Neural cell (in vitro differentiated cells): ENCODE measurements at regions not wholly inside any gene's neighbourhood (a gene's known extent, or its start where the extent isn't known, plus 50 kb on each side); places are given as distances from the start of the nearest gene placed in this dataset.
A peak's percentile ranks its signal among the peaks of the same experiment; 100 is the strongest.

Source experiments
- H2AFZ ChIP-seq: fragments of 200-600, 300-800 bp; sonication (generic), shearing (Covaris generic); 2 replicates; pipeline ENCODE4 v1.6.0; 2014; ENCODE audit warnings: low read depth, mild to moderate bottlenecking, antibody characterized with exemption, low read length, moderate library complexity
- H3F3A ChIP-seq: fragments of 200-600 bp; shearing (Covaris generic); 2 replicates; pipeline ENCODE4 v1.6.1; 2016; ENCODE audit warnings: mild to moderate bottlenecking, moderate library complexity, mixed read lengths, antibody characterized with exemption, low read length; ENCODE audit not compliant: insufficient read depth, poor library complexity, severe bottlenecking
- H3K27ac ChIP-seq: fragments of 200-600, 300-800 bp; sonication (generic), shearing (Covaris generic); 2 replicates; pipeline ENCODE4 v1.5.1; 2014; ENCODE audit warnings: mild to moderate bottlenecking, low read length, moderate library complexity
- H3K27me3 ChIP-seq: fragments of 300-800, 200-600 bp; sonication (generic), shearing (Covaris generic); 2 replicates; pipeline ENCODE4 v1.6.0; 2014; ENCODE audit warnings: mild to moderate bottlenecking, low read depth, low read length, moderate library complexity; ENCODE audit not compliant: insufficient read depth
- H3K36me3 ChIP-seq: fragments of 300-800, 200-600 bp; sonication (generic), shearing (Covaris generic); 2 replicates; pipeline ENCODE4 v1.5.1; 2014; ENCODE audit warnings: mild to moderate bottlenecking, antibody characterized with exemption, low read length, moderate library complexity; ENCODE audit not compliant: insufficient read depth
- H3K4me2 ChIP-seq: fragments of 300-800, 200-600 bp; sonication (generic), shearing (Covaris generic); 2 replicates; pipeline ENCODE4 v1.6.0; 2014; ENCODE audit warnings: mild to moderate bottlenecking, low read length
- H3K4me3 ChIP-seq: fragments of 300-800, 200-600 bp; sonication (generic), shearing (Covaris generic); 2 replicates; pipeline ENCODE4 v1.5.1; 2014; ENCODE audit warnings: mild to moderate bottlenecking, low read length, moderate library complexity
- H3K79me2 ChIP-seq: fragments of 200-600 bp; shearing (Covaris generic); replicated peaks from 2 replicates; pipeline ENCODE4 v1.6.0; 2014; ENCODE audit warnings: mild to moderate bottlenecking, low read length, moderate library complexity; ENCODE audit not compliant: insufficient read depth
- H3K9ac ChIP-seq: fragments of 300-800, 200-600 bp; sonication (generic), shearing (Covaris generic); 2 replicates; pipeline ENCODE4 v1.6.1; 2016; ENCODE audit warnings: mild to moderate bottlenecking, low read length, mixed read lengths
- H3K9me2 ChIP-seq: fragments of 200-600 bp; shearing (Covaris generic); 2 replicates; pipeline ENCODE4 v1.6.1; 2016; ENCODE audit warnings: mild to moderate bottlenecking, low read length, mixed read lengths; ENCODE audit not compliant: insufficient read depth
- H3K9me3 ChIP-seq: fragments of 200-600, 300-800 bp; sonication (generic), shearing (Covaris generic); 2 replicates; pipeline ENCODE4 v1.6.1; 2016; ENCODE audit warnings: mild to moderate bottlenecking, mixed run types, low read length, moderate library complexity, mixed read lengths
- H4K20me1 ChIP-seq: fragments of 200-600 bp; shearing (Covaris generic); 2 replicates; pipeline ENCODE4 v1.6.1; 2016; ENCODE audit warnings: mild to moderate bottlenecking, mixed run types; ENCODE audit not compliant: insufficient read depth
- EP300 ChIP-seq: fragments of 450-650 bp; conservative IDR thresholded peaks from 2 replicates; pipeline ENCODE4 v1.6.1; 2014; ENCODE audit warnings: antibody characterized with exemption, mild to moderate bottlenecking, moderate library complexity; ENCODE audit not compliant: poor library complexity, severe bottlenecking
- EZH2 ChIP-seq: fragments of 200-600, 300-800 bp; shearing (Covaris generic), sonication (generic); IDR thresholded peaks from 2 replicates; pipeline ENCODE4 v1.6.1; 2014; ENCODE audit warnings: antibody characterized with exemption, low read length, borderline replicate concordance, mild to moderate bottlenecking; ENCODE audit not compliant: insufficient read depth, poor library complexity, severe bottlenecking
- MXI1 ChIP-seq: fragments of 450-650 bp; conservative IDR thresholded peaks from 2 replicates; pipeline ENCODE4 v1.6.1; 2014; ENCODE audit warnings: antibody characterized with exemption, mild to moderate bottlenecking; ENCODE audit not compliant: poor library complexity, severe bottlenecking
- POLR2AphosphoS5 ChIP-seq: IDR thresholded peaks from 2 replicates; pipeline ENCODE4 v1.6.1; 2012
- RAD21 ChIP-seq: fragments of 450-650 bp; conservative IDR thresholded peaks from 2 replicates; pipeline ENCODE4 v1.6.1; 2014; ENCODE audit warnings: antibody characterized with exemption, mild to moderate bottlenecking, moderate library complexity
- SMC3 ChIP-seq: fragments of 450-650 bp; conservative IDR thresholded peaks from 2 replicates; pipeline ENCODE4 v1.6.1; 2014; ENCODE audit warnings: antibody characterized with exemption, mild to moderate bottlenecking, moderate library complexity; ENCODE audit not compliant: poor library complexity
- TAF1 ChIP-seq: IDR thresholded peaks from 2 replicates; pipeline ENCODE4 v1.6.1; 2012; ENCODE audit warnings: low read depth
- TF ChIP-seq, protein P1 (sequence below): fragments of 450-650 bp; IDR thresholded peaks from 2 replicates; pipeline ENCODE4 v1.5.1; 2014; ENCODE audit warnings: antibody characterized with exemption, mild to moderate bottlenecking, moderate library complexity; ENCODE audit not compliant: poor library complexity, severe bottlenecking
- TF ChIP-seq, protein P2 (sequence below): IDR thresholded peaks from 2 replicates; pipeline ENCODE4 v1.6.1; 2012; ENCODE audit warnings: borderline replicate concordance

DNA sequence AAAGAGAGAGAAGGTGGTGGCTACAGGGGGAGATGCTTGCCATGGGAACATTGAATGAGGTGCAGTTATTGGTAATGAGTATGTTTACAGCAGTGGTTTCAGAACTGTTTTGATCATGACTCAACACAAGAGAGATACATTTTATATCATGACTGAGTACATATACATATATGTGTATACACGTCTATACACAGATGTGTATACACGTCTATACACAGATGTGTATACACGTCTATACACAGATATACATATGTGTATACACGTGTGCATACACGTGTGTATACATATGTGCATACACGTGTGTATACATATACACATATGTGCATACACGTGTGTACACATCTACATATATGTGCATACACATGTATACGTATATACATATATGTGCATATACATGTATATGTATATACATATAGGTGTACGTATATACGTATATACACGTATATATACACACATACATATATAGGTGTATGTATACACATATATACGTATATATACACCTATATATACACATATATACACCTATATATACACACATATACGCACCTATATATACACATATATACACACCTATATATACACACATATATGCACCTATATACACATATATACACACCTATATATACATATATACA is 518.5 kb downstream of the TSN start:
- peak overlapping the region; percentile 46 for H3K27ac ChIP-seq

DNA sequence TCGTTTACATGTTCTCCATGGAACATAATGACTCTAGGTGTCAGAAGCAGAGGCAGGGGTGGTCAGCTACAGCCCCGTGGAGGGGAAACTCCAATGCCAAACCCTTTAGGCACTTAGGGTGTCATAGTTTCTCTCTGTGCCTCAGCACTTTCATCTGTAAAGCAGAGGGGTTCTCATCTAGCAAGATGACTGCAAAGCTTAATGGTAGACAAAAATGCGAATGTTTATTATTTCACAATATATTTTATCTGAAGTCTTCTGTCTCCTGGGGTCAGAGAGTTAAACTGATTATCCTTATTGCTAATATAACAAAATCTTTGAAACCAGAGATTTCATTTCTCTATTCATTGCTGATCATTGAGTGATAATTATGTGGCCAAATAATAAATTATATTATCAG is 522.5 kb downstream of the TSN start:
- Histone ChIP-seq H2AFZ (no peak overlapping the region), H3K4me3 (no peak overlapping the region), H3K9ac (no peak overlapping the region), H3F3A (peaks cover 1% of the 10 kb centered on the region), H3K27ac (no peak overlapping the region), H3K4me2 (no peak overlapping the region), H4K20me1 (no peaks in the 10 kb centered on the region), H3K9me3 (no peaks in the 10 kb centered on the region), H3K36me3 (no peaks in the 10 kb centered on the region), H3K27me3 (no peaks in the 10 kb centered on the region), H3K79me2 (no peaks in the 10 kb centered on the region), H3K9me2 (no peaks in the 10 kb centered on the region)
- TF ChIP-seq TAF1 (no peak), SMC3 (no peak), MXI1 (no peak), POLR2AphosphoS5 (no peak), EZH2 (no peak), RAD21 (no peak), EP300 (no peak)
- TF ChIP-seq, protein P1, sequence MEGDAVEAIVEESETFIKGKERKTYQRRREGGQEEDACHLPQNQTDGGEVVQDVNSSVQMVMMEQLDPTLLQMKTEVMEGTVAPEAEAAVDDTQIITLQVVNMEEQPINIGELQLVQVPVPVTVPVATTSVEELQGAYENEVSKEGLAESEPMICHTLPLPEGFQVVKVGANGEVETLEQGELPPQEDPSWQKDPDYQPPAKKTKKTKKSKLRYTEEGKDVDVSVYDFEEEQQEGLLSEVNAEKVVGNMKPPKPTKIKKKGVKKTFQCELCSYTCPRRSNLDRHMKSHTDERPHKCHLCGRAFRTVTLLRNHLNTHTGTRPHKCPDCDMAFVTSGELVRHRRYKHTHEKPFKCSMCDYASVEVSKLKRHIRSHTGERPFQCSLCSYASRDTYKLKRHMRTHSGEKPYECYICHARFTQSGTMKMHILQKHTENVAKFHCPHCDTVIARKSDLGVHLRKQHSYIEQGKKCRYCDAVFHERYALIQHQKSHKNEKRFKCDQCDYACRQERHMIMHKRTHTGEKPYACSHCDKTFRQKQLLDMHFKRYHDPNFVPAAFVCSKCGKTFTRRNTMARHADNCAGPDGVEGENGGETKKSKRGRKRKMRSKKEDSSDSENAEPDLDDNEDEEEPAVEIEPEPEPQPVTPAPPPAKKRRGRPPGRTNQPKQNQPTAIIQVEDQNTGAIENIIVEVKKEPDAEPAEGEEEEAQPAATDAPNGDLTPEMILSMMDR: no peak
- TF ChIP-seq, protein P2, sequence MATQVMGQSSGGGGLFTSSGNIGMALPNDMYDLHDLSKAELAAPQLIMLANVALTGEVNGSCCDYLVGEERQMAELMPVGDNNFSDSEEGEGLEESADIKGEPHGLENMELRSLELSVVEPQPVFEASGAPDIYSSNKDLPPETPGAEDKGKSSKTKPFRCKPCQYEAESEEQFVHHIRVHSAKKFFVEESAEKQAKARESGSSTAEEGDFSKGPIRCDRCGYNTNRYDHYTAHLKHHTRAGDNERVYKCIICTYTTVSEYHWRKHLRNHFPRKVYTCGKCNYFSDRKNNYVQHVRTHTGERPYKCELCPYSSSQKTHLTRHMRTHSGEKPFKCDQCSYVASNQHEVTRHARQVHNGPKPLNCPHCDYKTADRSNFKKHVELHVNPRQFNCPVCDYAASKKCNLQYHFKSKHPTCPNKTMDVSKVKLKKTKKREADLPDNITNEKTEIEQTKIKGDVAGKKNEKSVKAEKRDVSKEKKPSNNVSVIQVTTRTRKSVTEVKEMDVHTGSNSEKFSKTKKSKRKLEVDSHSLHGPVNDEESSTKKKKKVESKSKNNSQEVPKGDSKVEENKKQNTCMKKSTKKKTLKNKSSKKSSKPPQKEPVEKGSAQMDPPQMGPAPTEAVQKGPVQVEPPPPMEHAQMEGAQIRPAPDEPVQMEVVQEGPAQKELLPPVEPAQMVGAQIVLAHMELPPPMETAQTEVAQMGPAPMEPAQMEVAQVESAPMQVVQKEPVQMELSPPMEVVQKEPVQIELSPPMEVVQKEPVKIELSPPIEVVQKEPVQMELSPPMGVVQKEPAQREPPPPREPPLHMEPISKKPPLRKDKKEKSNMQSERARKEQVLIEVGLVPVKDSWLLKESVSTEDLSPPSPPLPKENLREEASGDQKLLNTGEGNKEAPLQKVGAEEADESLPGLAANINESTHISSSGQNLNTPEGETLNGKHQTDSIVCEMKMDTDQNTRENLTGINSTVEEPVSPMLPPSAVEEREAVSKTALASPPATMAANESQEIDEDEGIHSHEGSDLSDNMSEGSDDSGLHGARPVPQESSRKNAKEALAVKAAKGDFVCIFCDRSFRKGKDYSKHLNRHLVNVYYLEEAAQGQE: no peak

More for the DNA sequence above, 518.5 kb downstream of the TSN start:
- Histone ChIP-seq H3F3A (peaks cover 3% of the 10 kb centered on the region), H3K9ac (no peak overlapping the region), H3K27me3 (no peaks in the 10 kb centered on the region), H3K9me2 (no peaks in the 10 kb centered on the region), H3K4me2 (no peak overlapping the region), H3K4me3 (no peak overlapping the region), H3K9me3 (no peaks in the 10 kb centered on the region), H3K79me2 (no peaks in the 10 kb centered on the region), H2AFZ (no peak overlapping the region), H3K36me3 (no peaks in the 10 kb centered on the region), H4K20me1 (no peaks in the 10 kb centered on the region)
- no peak for TF ChIP-seq EZH2
- TF ChIP-seq, protein P1: no peak
- TF ChIP-seq RAD21: no peak
- no peak for TF ChIP-seq MXI1
- TF ChIP-seq EP300: no peak
- TF ChIP-seq, protein P2: no peak
- TF ChIP-seq SMC3: no peak
- TF ChIP-seq POLR2AphosphoS5: no peak
- no peak for TF ChIP-seq TAF1
